ENCODE measurements at regions not wholly inside any gene's neighbourhood (a gene's known extent, or its start where the extent isn't known, plus 50 kb on each side); places are given as distances from the start of the nearest gene placed in this dataset.
"Not testable (repeated sequence)": the region's sequence is repeated elsewhere in the genome, so short reads cannot be mapped to it uniquely, and the experiment has no call there.

GRCh38 chr10:9147475-9147874 is 1093.0 kb downstream of the GATA3 start:
- DNase-seq (ENCODE audit: low read depth): no peak

- DNase-seq (ENCODE audit: low read depth): no peak
Measured at GRCh38 chr10:9149134-9149533, 1094.6 kb downstream of the GATA3 start.

- not testable (repeated sequence) for DNase-seq (ENCODE audit: low read depth)
Measured at GRCh38 chr10:9153057-9153456, 1098.6 kb downstream of the GATA3 start.

- DNase-seq (ENCODE audit: low read depth): no peak
Measured at GRCh38 chr10:9157656-9158055, 1103.2 kb downstream of the GATA3 start.

GRCh38 chr10:9158675-9159074 is 1104.2 kb downstream of the GATA3 start:
- DNase-seq (ENCODE audit: low read depth): no peak

GRCh38 chr10:9160275-9160674 is 1105.8 kb downstream of the GATA3 start:
- no peak for DNase-seq (ENCODE audit: low read depth)

GRCh38 chr10:9163699-9164098 is 1109.2 kb downstream of the GATA3 start:
- DNase-seq (ENCODE audit: low read depth): no peak

GRCh38 chr10:9166770-9167169 is 1112.3 kb downstream of the GATA3 start:
- no peak for DNase-seq (ENCODE audit: low read depth)

GRCh38 chr10:9172276-9172675 is 1117.8 kb downstream of the GATA3 start:
- no peak for DNase-seq (ENCODE audit: low read depth)

- no peak for DNase-seq (ENCODE audit: low read depth)
Measured at GRCh38 chr10:9175200-9175599, 1120.7 kb downstream of the GATA3 start.

GRCh38 chr10:9183197-9183880 is 1128.9 kb downstream of the GATA3 start:
- not testable (repeated sequence) for DNase-seq (ENCODE audit: low read depth)

- no peak for DNase-seq (ENCODE audit: low read depth)
Measured at GRCh38 chr10:9188022-9188810, 1133.7 kb downstream of the GATA3 start.

GRCh38 chr10:9189448-9189847 is 1135.0 kb downstream of the GATA3 start:
- DNase-seq (ENCODE audit: low read depth): no peak

- no peak for DNase-seq (ENCODE audit: low read depth)
Measured at GRCh38 chr10:9193120-9193519, 1138.6 kb downstream of the GATA3 start.

GRCh38 chr10:9195385-9195784 is 1140.9 kb downstream of the GATA3 start:
- DNase-seq (ENCODE audit: low read depth): no peak

GRCh38 chr10:9198611-9199010 is 1144.1 kb downstream of the GATA3 start:
- no peak for DNase-seq (ENCODE audit: low read depth)

GRCh38 chr10:9205558-9205957 is 1151.1 kb downstream of the GATA3 start:
- DNase-seq (ENCODE audit: low read depth): no peak

GRCh38 chr10:9209105-9209798 is 1154.8 kb downstream of the GATA3 start:
- DNase-seq (ENCODE audit: low read depth): peak; percentile 73

- no peak for DNase-seq (ENCODE audit: low read depth)
Measured at GRCh38 chr10:9211228-9211627, 1156.7 kb downstream of the GATA3 start.

- DNase-seq (ENCODE audit: low read depth): no peak
Measured at GRCh38 chr10:9214618-9215017, 1160.1 kb downstream of the GATA3 start.

- DNase-seq (ENCODE audit: low read depth): no peak
Measured at GRCh38 chr10:9215121-9215520, 1160.6 kb downstream of the GATA3 start.

GRCh38 chr10:9219860-9220259 is 1165.4 kb downstream of the GATA3 start:
- DNase-seq (ENCODE audit: low read depth): no peak

- no peak for DNase-seq (ENCODE audit: low read depth)
Measured at GRCh38 chr10:9222917-9223316, 1168.4 kb downstream of the GATA3 start.
